ENCODE measurements at regions not wholly inside any gene's neighbourhood (a gene's known extent, or its start where the extent isn't known, plus 50 kb on each side); places are given as distances from the start of the nearest gene placed in this dataset.

DNA sequence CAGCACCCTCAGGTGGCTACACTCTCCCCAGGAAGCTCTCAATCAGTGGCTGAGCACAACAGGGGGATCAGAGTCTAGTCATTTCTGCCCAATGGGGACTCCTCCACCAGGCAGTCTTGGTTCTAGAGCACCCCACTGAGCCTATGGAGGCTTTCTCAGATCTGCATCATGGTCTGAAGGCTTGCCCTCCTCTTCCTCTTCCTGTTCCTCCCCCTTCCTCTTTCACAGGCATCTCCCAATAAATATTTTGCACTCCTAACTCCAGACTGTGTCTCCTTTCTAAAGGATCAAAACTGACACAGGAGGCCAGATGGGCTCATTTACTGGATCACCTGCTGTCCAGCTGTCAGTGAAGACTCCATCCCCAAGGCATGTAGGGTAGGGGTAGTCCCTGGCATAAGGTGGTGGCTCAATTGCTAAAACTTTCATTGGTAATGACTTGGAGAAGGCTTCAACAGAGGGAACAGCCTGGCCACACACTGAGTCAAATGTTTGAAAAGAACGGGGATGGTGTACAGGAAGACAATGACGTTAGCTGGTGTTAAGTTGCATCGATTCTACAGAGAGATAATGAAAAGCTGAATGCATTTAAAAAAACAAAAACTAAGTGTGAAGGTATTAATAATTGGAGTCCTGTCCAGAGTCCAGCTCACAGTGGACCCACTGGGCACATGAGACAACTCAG lies 84.2 kb upstream of the SLC2A1 start:
- Histone ChIP-seq H3K9ac (ENCODE audit: low read length) (no peak overlapping the region), H2AFZ (ENCODE audit: low read depth, low read length, poor library complexity, severe bottlenecking) (no peak overlapping the region), H3K79me2 (ENCODE audit: insufficient read depth, low read length) (no peaks in the 10 kb centered on the region), H4K20me1 (ENCODE audit: insufficient read depth) (no peaks in the 10 kb centered on the region), H3K9me2 (ENCODE audit: insufficient read depth) (no peaks in the 10 kb centered on the region), H3K9me3 (ENCODE audit: control insufficient read depth in 1 of 2, insufficient read depth in 1 of 2, low read depth in 1 of 2, low read length in 2 of 2) (peaks cover 0 to 2% of the 10 kb centered on the region in 2 experiments; a peak in 1 of 4 replicates), H3K4me1 (ENCODE audit: control insufficient read depth in 1 of 2, insufficient read depth in 2 of 2, low read length in 2 of 2) (no peaks in the 10 kb centered on the region), H3K36me3 (ENCODE audit: control insufficient read depth in 1 of 2, insufficient read depth in 2 of 2, low read length in 2 of 2) (no peaks in the 10 kb centered on the region), H3K27ac (ENCODE audit: low read depth, low read length) (no peak overlapping the region), H3K4me2 (ENCODE audit: low read length) (no peak overlapping the region), H3K27me3 (ENCODE audit: insufficient read depth, low read length) (no peaks in the 10 kb centered on the region), H3K4me3 (replicated peaks in 1 of 2; ENCODE audit: low read depth in 1 of 2, low read length in 2 of 2) (no peak overlapping the region)
- DNase-seq (ENCODE audit: low read depth, low spot score) (no peak), ATAC-seq (no peak)
- RAD21 ChIA-PET (ENCODE audit: low non-redundant PET in 1 of 2, low total read pairs in 2 of 2, uncharacterized antibody in 2 of 2, unreplicated experiment in 2 of 2): no interaction called here
- TF ChIP-seq YY1 (IDR thresholded peaks at IDR 0.05; ENCODE audit: extremely low read depth, insufficient replicate concordance, low read depth, low read length) (no peak), SP1 (IDR thresholded peaks at IDR 0.05; ENCODE audit: low read depth) (no peak), POLR2A (IDR thresholded peaks at IDR 0.05; ENCODE audit: borderline replicate concordance, extremely low read depth, insufficient read depth, insufficient read length) (no peak)
- TF ChIP-seq, protein P1, sequence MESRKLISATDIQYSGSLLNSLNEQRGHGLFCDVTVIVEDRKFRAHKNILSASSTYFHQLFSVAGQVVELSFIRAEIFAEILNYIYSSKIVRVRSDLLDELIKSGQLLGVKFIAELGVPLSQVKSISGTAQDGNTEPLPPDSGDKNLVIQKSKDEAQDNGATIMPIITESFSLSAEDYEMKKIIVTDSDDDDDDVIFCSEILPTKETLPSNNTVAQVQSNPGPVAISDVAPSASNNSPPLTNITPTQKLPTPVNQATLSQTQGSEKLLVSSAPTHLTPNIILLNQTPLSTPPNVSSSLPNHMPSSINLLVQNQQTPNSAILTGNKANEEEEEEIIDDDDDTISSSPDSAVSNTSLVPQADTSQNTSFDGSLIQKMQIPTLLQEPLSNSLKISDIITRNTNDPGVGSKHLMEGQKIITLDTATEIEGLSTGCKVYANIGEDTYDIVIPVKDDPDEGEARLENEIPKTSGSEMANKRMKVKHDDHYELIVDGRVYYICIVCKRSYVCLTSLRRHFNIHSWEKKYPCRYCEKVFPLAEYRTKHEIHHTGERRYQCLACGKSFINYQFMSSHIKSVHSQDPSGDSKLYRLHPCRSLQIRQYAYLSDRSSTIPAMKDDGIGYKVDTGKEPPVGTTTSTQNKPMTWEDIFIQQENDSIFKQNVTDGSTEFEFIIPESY (IDR thresholded peaks at IDR 0.05; ENCODE audit: extremely low read depth, insufficient replicate concordance, low read length): no peak
- no TSS peak for BruUV-seq (replicated peaks)
- CTCF ChIA-PET: no interaction called here
- POLR2A ChIA-PET: no interaction called here
- intact Hi-C loops (cut with micrococcal nuclease): no loop called here

DNA sequence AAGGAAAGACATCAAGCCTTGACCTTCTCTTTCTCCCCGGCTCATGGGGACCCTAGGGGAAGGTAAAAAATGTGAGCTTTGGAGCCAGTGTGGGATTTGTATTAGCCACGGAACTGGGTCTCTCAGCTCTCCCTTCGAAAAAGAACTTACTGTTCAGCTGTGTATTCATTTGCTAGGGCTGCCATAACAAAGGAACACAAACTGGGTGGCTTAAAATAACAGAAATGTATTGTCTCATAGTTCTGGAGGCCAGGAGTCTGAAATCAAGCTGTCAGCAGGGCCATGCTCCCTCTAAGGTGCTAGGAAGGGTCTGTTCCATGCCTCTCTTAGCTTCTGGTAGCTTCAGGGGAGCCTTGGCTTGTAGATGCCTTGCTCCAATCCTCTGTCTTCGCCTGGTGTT lies 83.5 kb upstream of the SLC2A1 start:
- ChIA-PET CTCF (no interaction called here), RAD21 (ENCODE audit: low non-redundant PET in 1 of 2, low total read pairs in 2 of 2, uncharacterized antibody in 2 of 2, unreplicated experiment in 2 of 2) (no interaction called here), POLR2A (no interaction called here)
- Histone ChIP-seq H3K4me3 (replicated peaks in 1 of 2; ENCODE audit: low read depth in 1 of 2, low read length in 2 of 2) (no peak overlapping the region), H3K4me1 (ENCODE audit: control insufficient read depth in 1 of 2, insufficient read depth in 2 of 2, low read length in 2 of 2) (no peaks in the 10 kb centered on the region), H4K20me1 (ENCODE audit: insufficient read depth) (no peaks in the 10 kb centered on the region), H3K27me3 (ENCODE audit: insufficient read depth, low read length) (no peaks in the 10 kb centered on the region), H3K36me3 (ENCODE audit: control insufficient read depth in 1 of 2, insufficient read depth in 2 of 2, low read length in 2 of 2) (no peaks in the 10 kb centered on the region), H3K9me2 (ENCODE audit: insufficient read depth) (no peaks in the 10 kb centered on the region), H3K4me2 (ENCODE audit: low read length) (no peak overlapping the region), H3K9ac (ENCODE audit: low read length) (no peak overlapping the region), H2AFZ (ENCODE audit: low read depth, low read length, poor library complexity, severe bottlenecking) (no peak overlapping the region), H3K9me3 (ENCODE audit: control insufficient read depth in 1 of 2, insufficient read depth in 1 of 2, low read depth in 1 of 2, low read length in 2 of 2) (peaks cover 0 to 2% of the 10 kb centered on the region in 2 experiments; a peak in 1 of 4 replicates), H3K27ac (ENCODE audit: low read depth, low read length) (no peak overlapping the region), H3K79me2 (ENCODE audit: insufficient read depth, low read length) (no peaks in the 10 kb centered on the region)
- ATAC-seq (no peak), DNase-seq (ENCODE audit: low read depth, low spot score) (no peak)
- no TSS peak for BruUV-seq (replicated peaks)
- intact Hi-C loops (cut with micrococcal nuclease): no loop called here
- no peak for TF ChIP-seq SIN3A (IDR thresholded peaks at IDR 0.05; ENCODE audit: low read depth)
- no peak for TF ChIP-seq ELF1 (IDR thresholded peaks at IDR 0.05; ENCODE audit: borderline replicate concordance, low read depth)
- TF ChIP-seq POLR2AphosphoS5 (IDR thresholded peaks at IDR 0.05; ENCODE audit: low read depth, low read length): no peak
- no peak for TF ChIP-seq YY1 (IDR thresholded peaks at IDR 0.05; ENCODE audit: extremely low read depth, insufficient replicate concordance, low read depth, low read length)
- TF ChIP-seq, protein P2, sequence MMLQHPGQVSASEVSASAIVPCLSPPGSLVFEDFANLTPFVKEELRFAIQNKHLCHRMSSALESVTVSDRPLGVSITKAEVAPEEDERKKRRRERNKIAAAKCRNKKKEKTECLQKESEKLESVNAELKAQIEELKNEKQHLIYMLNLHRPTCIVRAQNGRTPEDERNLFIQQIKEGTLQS (IDR thresholded peaks at IDR 0.05): no peak
- no peak for TF ChIP-seq ZFX (IDR thresholded peaks at IDR 0.05)
- TF ChIP-seq CEBPB (IDR thresholded peaks at IDR 0.05; ENCODE audit: low read depth): no peak
- no peak for TF ChIP-seq TCF7L2 (IDR thresholded peaks at IDR 0.05; ENCODE audit: borderline replicate concordance, extremely low read depth, insufficient read depth, insufficient read length)
- TF ChIP-seq, protein P3, sequence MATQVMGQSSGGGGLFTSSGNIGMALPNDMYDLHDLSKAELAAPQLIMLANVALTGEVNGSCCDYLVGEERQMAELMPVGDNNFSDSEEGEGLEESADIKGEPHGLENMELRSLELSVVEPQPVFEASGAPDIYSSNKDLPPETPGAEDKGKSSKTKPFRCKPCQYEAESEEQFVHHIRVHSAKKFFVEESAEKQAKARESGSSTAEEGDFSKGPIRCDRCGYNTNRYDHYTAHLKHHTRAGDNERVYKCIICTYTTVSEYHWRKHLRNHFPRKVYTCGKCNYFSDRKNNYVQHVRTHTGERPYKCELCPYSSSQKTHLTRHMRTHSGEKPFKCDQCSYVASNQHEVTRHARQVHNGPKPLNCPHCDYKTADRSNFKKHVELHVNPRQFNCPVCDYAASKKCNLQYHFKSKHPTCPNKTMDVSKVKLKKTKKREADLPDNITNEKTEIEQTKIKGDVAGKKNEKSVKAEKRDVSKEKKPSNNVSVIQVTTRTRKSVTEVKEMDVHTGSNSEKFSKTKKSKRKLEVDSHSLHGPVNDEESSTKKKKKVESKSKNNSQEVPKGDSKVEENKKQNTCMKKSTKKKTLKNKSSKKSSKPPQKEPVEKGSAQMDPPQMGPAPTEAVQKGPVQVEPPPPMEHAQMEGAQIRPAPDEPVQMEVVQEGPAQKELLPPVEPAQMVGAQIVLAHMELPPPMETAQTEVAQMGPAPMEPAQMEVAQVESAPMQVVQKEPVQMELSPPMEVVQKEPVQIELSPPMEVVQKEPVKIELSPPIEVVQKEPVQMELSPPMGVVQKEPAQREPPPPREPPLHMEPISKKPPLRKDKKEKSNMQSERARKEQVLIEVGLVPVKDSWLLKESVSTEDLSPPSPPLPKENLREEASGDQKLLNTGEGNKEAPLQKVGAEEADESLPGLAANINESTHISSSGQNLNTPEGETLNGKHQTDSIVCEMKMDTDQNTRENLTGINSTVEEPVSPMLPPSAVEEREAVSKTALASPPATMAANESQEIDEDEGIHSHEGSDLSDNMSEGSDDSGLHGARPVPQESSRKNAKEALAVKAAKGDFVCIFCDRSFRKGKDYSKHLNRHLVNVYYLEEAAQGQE (IDR thresholded peaks at IDR 0.05; ENCODE audit: low read depth): no peak
- TF ChIP-seq SRF (IDR thresholded peaks at IDR 0.05; ENCODE audit: low read depth): no peak
- no peak for TF ChIP-seq POLR2A (IDR thresholded peaks at IDR 0.05; ENCODE audit: borderline replicate concordance, extremely low read depth, insufficient read depth, insufficient read length)
- TF ChIP-seq CBX3 (IDR thresholded peaks at IDR 0.05; ENCODE audit: low read depth): no peak
- no peak for TF ChIP-seq ZNF274 (IDR thresholded peaks at IDR 0.05; ENCODE audit: low read depth, low read length)

Data from HCT116 (cell line).